Endothelial cell of umbilical vein (primary cell): ENCODE measurements at regions not wholly inside any gene's neighbourhood (a gene's known extent, or its start where the extent isn't known, plus 50 kb on each side); places are given as distances from the start of the nearest gene placed in this dataset.

ENCODE experiments used
- BruUV-seq: library from RNA; stranded (reverse); fragments of 400-500 nt; replicated peaks from 2 replicates; lab custom pipeline; 2021; lab: Mats Ljungman, UMichigan
- CTCF ChIA-PET: fragments of 300-600, 350-600 bp; sonication (Branson Sonifier 250); formaldehyde crosslinking; loops from one replicate; lab custom pipeline; 2021; ENCODE audit warnings: antibody characterized with exemption, inconsistent platforms; lab: Charles Lee
- POLR2A ChIA-PET: fragments of 300-600, 350-600 bp; sonication (Branson Sonifier 250); formaldehyde crosslinking; loops from one replicate; lab custom pipeline; 2021; ENCODE audit warnings: antibody characterized with exemption, inconsistent platforms; lab: Charles Lee
- DNase-seq: peaks from one replicate; pipeline ENCODE4 v3.0.0-alpha.2; 2011; ENCODE audit warnings: low read depth, low spot score
- FAIRE-seq: peaks from 2 replicates; lab custom pipeline; 2011; peaks lifted over from hg19 to GRCh38; lab: Jason Lieb, UNC
- H2AFZ ChIP-seq: 2 replicates; pipeline ENCODE4 v1.6.0; 2012; ENCODE audit warnings: low read depth, low read length, control low read depth, inconsistent platforms
- H3K27ac ChIP-seq: 2 replicates; pipeline ENCODE4 v1.5.1; 2011; ENCODE audit warnings: low read depth, mild to moderate bottlenecking, control low read depth, low read length, moderate library complexity; ENCODE audit not compliant: insufficient read depth
- H3K27me3 ChIP-seq, 2 experiments: 2 replicates each; pipeline versions ENCODE4 v1.6.0 to v1.6.1; 2011; ENCODE audit warnings: low read length in 2 of 2, mixed read lengths in 1 of 2; ENCODE audit not compliant: control insufficient read depth in 2 of 2, insufficient read depth in 2 of 2
- H3K36me3 ChIP-seq, 2 experiments: 2 replicates in 1 of 2; 3 replicates in 1 of 2; pipeline ENCODE4 v1.5.1; 2011; ENCODE audit warnings: low read length in 2 of 2, mild to moderate bottlenecking in 1 of 2, moderate library complexity in 1 of 2; ENCODE audit not compliant: control insufficient read depth in 2 of 2, insufficient read depth in 2 of 2; ENCODE audit errors: extremely low read depth in 1 of 2
- H3K4me1 ChIP-seq: 3 replicates; pipeline ENCODE4 v1.5.1; 2011; ENCODE audit warnings: mild to moderate bottlenecking, low read length; ENCODE audit not compliant: control insufficient read depth, insufficient read depth; ENCODE audit errors: extremely low read depth
- H3K4me2 ChIP-seq: 2 replicates; pipeline ENCODE4 v1.6.1; 2011; ENCODE audit warnings: low read length, control low read depth, mixed read lengths; ENCODE audit not compliant: insufficient read depth
- H3K4me3 ChIP-seq, 3 experiments: fragments of 200-600 bp in 1 of 3; sonication (generic), shearing (Covaris generic) in 1 of 3; replicated peaks in 1 of 3; 2 replicates each; pipeline ENCODE4 v1.5.1; 2011 to 2016; ENCODE audit warnings: control low read depth in 3 of 3, low read length in 3 of 3, mild to moderate bottlenecking in 2 of 3, inconsistent platforms in 1 of 3, low read depth in 1 of 3, moderate library complexity in 1 of 3; ENCODE audit not compliant: insufficient read depth in 1 of 3
- H3K79me2 ChIP-seq: 2 replicates; pipeline ENCODE4 v1.6.0; 2012; ENCODE audit warnings: low read length, inconsistent platforms; ENCODE audit not compliant: control insufficient read depth, insufficient read depth
- H3K9ac ChIP-seq: replicated peaks from 2 replicates; pipeline ENCODE3; 2011; ENCODE audit warnings: low read length, control low read depth; ENCODE audit not compliant: insufficient read depth; ENCODE audit errors: extremely low read depth
- H3K9me1 ChIP-seq: replicated peaks from 3 replicates; pipeline ENCODE4 v1.6.0; 2011; ENCODE audit warnings: mild to moderate bottlenecking, low read length; ENCODE audit not compliant: control insufficient read depth, insufficient read depth; ENCODE audit errors: extremely low read depth
- H3K9me3 ChIP-seq: replicated peaks from 2 replicates; pipeline ENCODE4 v1.5.1; 2012; ENCODE audit warnings: low read length, inconsistent platforms; ENCODE audit not compliant: control insufficient read depth, insufficient read depth
- H4K20me1 ChIP-seq: replicated peaks from 2 replicates; pipeline ENCODE3; 2011; ENCODE audit warnings: mild to moderate bottlenecking, low read length; ENCODE audit not compliant: control insufficient read depth, insufficient read depth; ENCODE audit errors: extremely low read depth
- EZH2 ChIP-seq: IDR thresholded peaks from 2 replicates; pipeline ENCODE4 v1.6.1; 2012; ENCODE audit warnings: borderline replicate concordance, low read depth, mild to moderate bottlenecking, moderate library complexity, low read length, inconsistent platforms; ENCODE audit not compliant: severe bottlenecking
- FOS ChIP-seq: IDR thresholded peaks from 2 replicates; pipeline ENCODE4 v1.6.1; 2011; ENCODE audit warnings: mild to moderate bottlenecking, low read length, moderate library complexity, borderline replicate concordance; ENCODE audit not compliant: insufficient read depth
- GATA2 ChIP-seq: IDR thresholded peaks from 2 replicates; pipeline ENCODE4 v1.7.0; 2011; ENCODE audit warnings: low read depth, mild to moderate bottlenecking, moderate library complexity, mixed read lengths, low read length; ENCODE audit not compliant: insufficient read length, insufficient read depth
- JUN ChIP-seq: IDR thresholded peaks from 2 replicates; pipeline ENCODE4 v1.6.1; 2011; ENCODE audit warnings: borderline replicate concordance, low read depth; ENCODE audit not compliant: insufficient read length, insufficient read depth
- MYC ChIP-seq: IDR thresholded peaks from one replicate; pipeline ENCODE4 v1.6.1; 2011; ENCODE audit warnings: mild to moderate bottlenecking, low read depth, low read length
- POLR2A ChIP-seq: IDR thresholded peaks from 2 replicates; pipeline ENCODE4 v1.6.1; 2012; ENCODE audit warnings: low read depth, mild to moderate bottlenecking, control low read depth, low read length
- POLR2AphosphoS5 ChIP-seq: IDR thresholded peaks from 2 replicates; pipeline ENCODE4 v1.6.1; 2012; ENCODE audit warnings: low read depth, mild to moderate bottlenecking, control low read depth, low read length, moderate library complexity; ENCODE audit not compliant: insufficient read depth
- dilution Hi-C: fragments of 300-500 bp; cut with MboI; formaldehyde crosslinking; loops from one replicate; pipeline ENCODE4 v1.15.0; 2019; ENCODE audit warnings: low sequenced_read_pairs; ENCODE audit not compliant: extremely low pct_ligation_motif_present
- intact Hi-C: fragments of 100-400 bp; cut with micrococcal nuclease; formaldehyde crosslinking; loops from one replicate; pipeline ENCODE4 v1.10.0; 2022
- TF ChIP-seq, protein P1 (sequence below): IDR thresholded peaks from 2 replicates; pipeline ENCODE4 v1.6.1; 2011; ENCODE audit not compliant: insufficient read depth, insufficient read length
- TF ChIP-seq, protein P2 (sequence below), 2 donors: IDR thresholded peaks; 1 replicate in 1 of 2; 2 replicates in 1 of 2; pipeline ENCODE4 v1.5.1; 2011; ENCODE audit warnings: low read length in 2 of 2, mild to moderate bottlenecking in 2 of 2, moderate library complexity in 2 of 2, control low read depth in 1 of 2, inconsistent platforms in 1 of 2, low read depth in 1 of 2; ENCODE audit not compliant: insufficient read depth in 1 of 2; ENCODE audit errors: extremely low read depth in 1 of 2

DNA sequence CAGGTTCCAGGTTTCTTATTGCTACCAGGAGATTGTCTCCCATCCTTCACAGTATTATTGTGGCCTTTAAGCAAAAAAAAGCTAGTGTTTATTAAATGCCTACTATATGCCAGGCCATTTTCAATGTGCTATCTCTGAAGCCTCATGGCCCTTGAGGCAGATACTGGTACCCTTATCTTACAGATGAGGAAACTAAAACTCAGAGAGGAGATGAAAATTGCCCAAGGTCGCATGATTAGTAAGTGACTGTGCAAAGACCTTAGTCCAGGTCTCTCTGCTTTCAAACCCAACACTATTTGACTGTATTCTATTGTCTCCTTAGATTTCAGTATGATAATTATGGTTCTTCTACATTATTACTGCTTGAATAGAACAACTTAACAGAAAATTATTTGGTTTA is 717.9 kb upstream of the AMOT start:
- no peak overlapping the region for H3K4me3 ChIP-seq
- dilution Hi-C loops = no loop called here

More for the DNA sequence above, 717.9 kb upstream of the AMOT start:
- Histone ChIP-seq H4K20me1 (no peaks in the 10 kb centered on the region), H3K4me2 (no peak overlapping the region), H3K27me3 (no peaks in the 10 kb centered on the region), H3K36me3 (no peaks in the 10 kb centered on the region), H3K27ac (no peak overlapping the region), H3K4me1 (no peaks in the 10 kb centered on the region), H3K9me3 (no peaks in the 10 kb centered on the region), H3K9ac (no peak overlapping the region), H3K9me1 (no peaks in the 10 kb centered on the region), H3K79me2 (no peaks in the 10 kb centered on the region), H2AFZ (no peak overlapping the region)
- DNase-seq = no peak
- BruUV-seq = no TSS peak
- POLR2A ChIA-PET = no interaction called here
- intact Hi-C loops = no loop called here
- CTCF ChIA-PET = no interaction called here
- no peak for FAIRE-seq
- TF ChIP-seq MYC = no peak
- TF ChIP-seq GATA2 = no peak
- no peak for TF ChIP-seq POLR2AphosphoS5
- TF ChIP-seq, protein P1, sequence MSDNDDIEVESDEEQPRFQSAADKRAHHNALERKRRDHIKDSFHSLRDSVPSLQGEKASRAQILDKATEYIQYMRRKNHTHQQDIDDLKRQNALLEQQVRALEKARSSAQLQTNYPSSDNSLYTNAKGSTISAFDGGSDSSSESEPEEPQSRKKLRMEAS = no peak
- no peak for TF ChIP-seq EZH2
- TF ChIP-seq, protein P2, sequence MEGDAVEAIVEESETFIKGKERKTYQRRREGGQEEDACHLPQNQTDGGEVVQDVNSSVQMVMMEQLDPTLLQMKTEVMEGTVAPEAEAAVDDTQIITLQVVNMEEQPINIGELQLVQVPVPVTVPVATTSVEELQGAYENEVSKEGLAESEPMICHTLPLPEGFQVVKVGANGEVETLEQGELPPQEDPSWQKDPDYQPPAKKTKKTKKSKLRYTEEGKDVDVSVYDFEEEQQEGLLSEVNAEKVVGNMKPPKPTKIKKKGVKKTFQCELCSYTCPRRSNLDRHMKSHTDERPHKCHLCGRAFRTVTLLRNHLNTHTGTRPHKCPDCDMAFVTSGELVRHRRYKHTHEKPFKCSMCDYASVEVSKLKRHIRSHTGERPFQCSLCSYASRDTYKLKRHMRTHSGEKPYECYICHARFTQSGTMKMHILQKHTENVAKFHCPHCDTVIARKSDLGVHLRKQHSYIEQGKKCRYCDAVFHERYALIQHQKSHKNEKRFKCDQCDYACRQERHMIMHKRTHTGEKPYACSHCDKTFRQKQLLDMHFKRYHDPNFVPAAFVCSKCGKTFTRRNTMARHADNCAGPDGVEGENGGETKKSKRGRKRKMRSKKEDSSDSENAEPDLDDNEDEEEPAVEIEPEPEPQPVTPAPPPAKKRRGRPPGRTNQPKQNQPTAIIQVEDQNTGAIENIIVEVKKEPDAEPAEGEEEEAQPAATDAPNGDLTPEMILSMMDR (IDR thresholded peaks at IDR 0.05; ENCODE audit: extremely low read depth in 1 of 2, insufficient read depth in 1 of 2, low read depth in 1 of 2, low read length in 2 of 2) = no peak
- no peak for TF ChIP-seq POLR2A
- no peak for TF ChIP-seq FOS
- no peak for TF ChIP-seq JUN
